HAP-1 (cell line): ENCODE measurements at regions not wholly inside any gene's neighbourhood (a gene's known extent, or its start where the extent isn't known, plus 50 kb on each side); places are given as distances from the start of the nearest gene placed in this dataset.
"Not testable (repeated sequence)": the region's sequence is repeated elsewhere in the genome, so short reads cannot be mapped to it uniquely, and the experiment has no call there.

Source experiments
- DNase-seq, 2 experiments: peaks; one replicate each; pipeline ENCODE4 v3.0.0-alpha.2; 2016 to 2020; ENCODE audit warnings: low spot score in 2 of 2
- H3K27me3 ChIP-seq: fragments of 250-450 bp; sonication (Bioruptor Pico); 2 replicates; pipeline ENCODE4 v1.5.1; 2020; ENCODE audit warnings: low read depth, mild to moderate bottlenecking, moderate library complexity
- H3K36me3 ChIP-seq: fragments of 250-450 bp; sonication (Bioruptor Pico); replicated peaks from 2 replicates; pipeline ENCODE4 v1.5.1; 2020; ENCODE audit warnings: mild to moderate bottlenecking
- H3K4me1 ChIP-seq: fragments of 250-450 bp; sonication (Bioruptor Pico); 2 replicates; pipeline ENCODE4 v1.5.1; 2020; ENCODE audit warnings: mild to moderate bottlenecking
- H3K4me3 ChIP-seq: fragments of 250-450 bp; sonication (Bioruptor Pico); 2 replicates; pipeline ENCODE4 v1.5.1; 2020; ENCODE audit warnings: mild to moderate bottlenecking, moderate library complexity
- H3K9me3 ChIP-seq: fragments of 250-450 bp; sonication (Bioruptor Pico); 2 replicates; pipeline ENCODE4 v1.5.1; 2020; ENCODE audit warnings: mild to moderate bottlenecking, moderate library complexity
- in situ Hi-C: fragments of 300-500 bp; cut with MboI; formaldehyde crosslinking; loops from 3 replicates; pipeline ENCODE4 v1.14.3; 2020; ENCODE audit warnings: low sequenced_read_pairs, inconsistent platforms, mixed read lengths

- H3K36me3 ChIP-seq, DNase-seq, H3K4me1 ChIP-seq, H3K4me3 ChIP-seq, H3K27me3 ChIP-seq, in situ Hi-C loops, H3K9me3 ChIP-seq: not testable (repeated sequence)
These were observed 213.2 kb downstream of the BANP start for GRCh38 chr16:88164196-88165039.

- H3K4me1 ChIP-seq, H3K4me3 ChIP-seq, H3K27me3 ChIP-seq, in situ Hi-C loops, H3K36me3 ChIP-seq, H3K9me3 ChIP-seq, DNase-seq: not testable (repeated sequence)
These were observed 213.9 kb downstream of the BANP start for GRCh38 chr16:88165040-88165544.

GRCh38 chr16:88165683-88166082 is 214.4 kb downstream of the BANP start:
- H3K9me3 ChIP-seq, H3K27me3 ChIP-seq, H3K4me3 ChIP-seq, in situ Hi-C loops, H3K36me3 ChIP-seq, H3K4me1 ChIP-seq, DNase-seq: not testable (repeated sequence)

GRCh38 chr16:88166209-88166773 is 215.1 kb downstream of the BANP start:
- DNase-seq, H3K36me3 ChIP-seq, H3K4me1 ChIP-seq, H3K4me3 ChIP-seq, in situ Hi-C loops, H3K27me3 ChIP-seq, H3K9me3 ChIP-seq: not testable (repeated sequence)

- H3K27me3 ChIP-seq, H3K4me1 ChIP-seq, DNase-seq, H3K4me3 ChIP-seq, H3K9me3 ChIP-seq, in situ Hi-C loops, H3K36me3 ChIP-seq: not testable (repeated sequence)
These were observed 214.8 kb upstream of the ZNF469 start for GRCh38 chr16:88167798-88168556.

GRCh38 chr16:88168557-88168949 is 214.2 kb upstream of the ZNF469 start:
- H3K36me3 ChIP-seq, DNase-seq, H3K4me3 ChIP-seq, H3K27me3 ChIP-seq, in situ Hi-C loops, H3K4me1 ChIP-seq, H3K9me3 ChIP-seq: not testable (repeated sequence)

- H3K4me3 ChIP-seq, H3K9me3 ChIP-seq, H3K4me1 ChIP-seq, H3K27me3 ChIP-seq, DNase-seq, in situ Hi-C loops, H3K36me3 ChIP-seq: not testable (repeated sequence)
These were observed 213.5 kb upstream of the ZNF469 start for GRCh38 chr16:88169136-88169830.

GRCh38 chr16:88169831-88170165 is 213.0 kb upstream of the ZNF469 start:
- H3K9me3 ChIP-seq, in situ Hi-C loops, H3K4me3 ChIP-seq, H3K36me3 ChIP-seq, DNase-seq, H3K4me1 ChIP-seq, H3K27me3 ChIP-seq: not testable (repeated sequence)

DNA sequence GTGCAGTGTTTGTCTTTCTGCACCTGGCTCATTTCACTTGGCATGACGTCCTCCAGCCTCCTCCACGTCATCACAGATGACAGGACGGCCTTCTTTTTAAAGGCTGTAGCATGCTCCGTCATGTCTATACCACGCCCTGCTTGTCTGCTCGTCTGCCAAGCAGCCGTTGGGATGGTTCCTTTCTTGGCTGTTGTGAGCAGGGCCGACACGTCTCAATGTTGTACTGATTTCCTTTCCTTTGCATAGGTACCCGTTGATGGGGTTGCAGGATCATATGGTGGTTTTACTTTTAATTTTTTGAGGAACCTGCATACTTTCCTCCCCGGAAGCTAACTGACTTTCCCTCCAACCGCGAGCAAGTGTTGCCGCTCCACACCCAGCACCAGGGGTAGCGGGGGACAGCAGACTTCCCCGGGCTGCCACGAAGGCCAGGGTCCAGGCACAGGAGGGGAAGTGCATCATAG is 212.2 kb upstream of the ZNF469 start:
- Histone ChIP-seq H3K27me3 (no peaks in the 10 kb centered on the region), H3K4me1 (no peaks in the 10 kb centered on the region), H3K4me3 (no peak overlapping the region), H3K36me3 (no peaks in the 10 kb centered on the region), H3K9me3 (no peaks in the 10 kb centered on the region)
- in situ Hi-C loops = no loop called here
- no peak for DNase-seq

DNA sequence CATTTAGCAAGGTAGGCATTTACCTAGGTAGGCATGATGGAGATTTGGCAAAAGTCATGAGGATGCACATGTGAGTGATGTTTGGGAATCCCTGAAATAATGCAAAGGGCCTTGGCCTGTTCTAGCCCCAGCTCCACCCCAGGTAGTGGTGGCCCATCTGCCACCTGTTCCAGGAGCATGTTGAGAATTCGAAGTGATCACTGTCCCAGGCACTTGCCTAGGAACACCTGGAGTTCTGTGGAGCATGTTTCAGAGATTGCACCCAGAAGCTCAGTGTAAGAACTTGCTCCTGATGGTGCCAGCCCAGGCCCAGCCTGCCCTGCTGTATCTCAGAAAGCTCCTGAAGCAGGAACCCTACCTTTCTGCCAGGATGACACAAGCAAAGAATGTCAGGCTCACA is 211.6 kb upstream of the ZNF469 start:
- H3K36me3 ChIP-seq, in situ Hi-C loops, H3K9me3 ChIP-seq, H3K4me3 ChIP-seq, H3K27me3 ChIP-seq, DNase-seq, H3K4me1 ChIP-seq: not testable (repeated sequence)

DNA sequence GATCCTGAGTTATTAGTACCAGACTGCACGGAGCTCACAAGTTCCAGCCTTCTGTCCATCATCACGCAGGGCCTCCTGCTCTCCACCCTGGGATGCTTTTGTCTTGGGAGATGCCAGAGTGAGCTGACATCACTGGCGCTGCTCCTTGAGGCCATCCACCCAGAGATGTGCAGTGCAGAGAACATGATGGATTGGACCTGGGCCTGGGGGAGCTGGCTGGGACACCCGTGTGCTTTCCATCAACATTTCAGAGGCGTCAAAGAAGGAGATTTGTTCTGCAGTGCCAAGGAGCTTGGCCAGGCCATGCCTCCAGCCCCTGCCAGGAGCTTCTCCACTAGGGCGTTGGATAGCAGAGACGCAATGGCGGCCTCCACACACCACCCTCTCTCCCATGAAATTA is 206.6 kb upstream of the ZNF469 start:
- H3K4me1 ChIP-seq, H3K9me3 ChIP-seq, DNase-seq, in situ Hi-C loops, H3K36me3 ChIP-seq, H3K4me3 ChIP-seq, H3K27me3 ChIP-seq: not testable (repeated sequence)

DNA sequence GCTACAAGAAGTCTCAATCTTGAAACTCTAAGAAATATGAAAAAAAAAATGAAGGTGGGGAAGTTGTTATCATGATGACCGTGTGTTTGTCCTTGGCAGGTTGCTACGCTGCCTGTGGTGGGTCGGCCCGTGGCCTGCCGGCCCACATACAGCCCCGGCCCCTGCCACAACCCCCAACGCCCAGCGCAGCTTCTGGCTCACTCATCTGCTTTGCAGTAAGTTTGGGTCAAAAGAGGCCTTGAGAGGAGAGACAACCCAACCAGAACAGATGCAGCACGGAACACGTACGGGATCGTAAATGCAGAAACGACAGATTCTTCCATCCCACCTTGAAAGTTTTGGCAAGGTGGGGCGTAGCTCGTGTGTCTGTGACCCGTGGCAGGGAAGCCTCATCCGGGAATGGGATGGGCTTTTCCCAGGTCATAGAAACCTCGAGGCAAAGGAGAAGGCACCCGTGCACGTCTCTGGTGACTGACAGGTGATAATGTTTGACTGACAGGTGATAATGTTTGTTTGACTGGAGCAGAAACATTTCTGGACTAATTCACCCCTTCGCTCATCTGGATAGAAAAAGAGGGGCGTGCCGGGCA is 206.1 kb upstream of the ZNF469 start:
- in situ Hi-C loops, H3K4me1 ChIP-seq, H3K9me3 ChIP-seq, H3K36me3 ChIP-seq, DNase-seq, H3K27me3 ChIP-seq, H3K4me3 ChIP-seq: not testable (repeated sequence)

DNA sequence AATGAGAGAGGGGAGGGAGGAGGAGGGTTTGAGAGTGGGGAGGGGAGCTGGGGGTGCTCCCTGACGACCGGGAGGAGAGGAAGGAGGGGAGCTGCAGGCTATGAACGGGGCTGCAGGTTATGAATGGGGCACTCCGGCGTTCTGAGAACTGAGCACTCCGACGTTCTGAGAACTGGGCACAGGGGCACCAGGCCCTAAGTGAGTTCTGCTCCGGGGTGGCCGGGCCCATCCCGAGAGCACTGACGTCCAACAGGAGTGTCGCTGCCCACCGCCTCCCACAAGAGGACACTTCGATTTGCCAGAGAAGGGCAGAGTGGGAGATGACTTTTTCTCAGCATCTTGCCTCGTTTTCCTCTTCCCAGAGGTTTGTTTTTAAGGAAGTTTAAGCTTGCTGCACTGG is 204.5 kb upstream of the ZNF469 start:
- in situ Hi-C loops, DNase-seq, H3K4me3 ChIP-seq, H3K4me1 ChIP-seq, H3K9me3 ChIP-seq, H3K36me3 ChIP-seq, H3K27me3 ChIP-seq: not testable (repeated sequence)
